ENCODE measurements at regions not wholly inside any gene's neighbourhood (a gene's known extent, or its start where the extent isn't known, plus 50 kb on each side); places are given as distances from the start of the nearest gene placed in this dataset.

- TF ChIP-seq CTCF (conservative IDR thresholded peaks at IDR 0.05): no peak
- Mint-ChIP-seq H3K36me3 (ENCODE audit: low read depth) (no peaks in the 10 kb centered on the region), H3K27ac (ENCODE audit: unreplicated experiment) (no peak overlapping the region), H3K4me3 (no peak overlapping the region), H3K4me1 (no peaks in the 10 kb centered on the region), H3K27me3 (ENCODE audit: low read depth) (no peaks in the 10 kb centered on the region), H3K9me3 (peaks cover 8% of the 10 kb centered on the region)
- no peak for DNase-seq (ENCODE audit: low read depth, low spot score)
Observed at GRCh38 chr12:71038960-71039359, 118.4 kb upstream of the PTPRR start.

- Mint-ChIP-seq H3K4me3 (no peak overlapping the region), H3K36me3 (ENCODE audit: low read depth) (no peaks in the 10 kb centered on the region), H3K9me3 (peaks cover 8% of the 10 kb centered on the region), H3K27ac (ENCODE audit: unreplicated experiment) (no peak overlapping the region), H3K27me3 (ENCODE audit: low read depth) (no peaks in the 10 kb centered on the region), H3K4me1 (no peaks in the 10 kb centered on the region)
- no peak for DNase-seq (ENCODE audit: low read depth, low spot score)
- TF ChIP-seq CTCF (conservative IDR thresholded peaks at IDR 0.05): no peak
Observed at GRCh38 chr12:71036526-71036925, 116.0 kb upstream of the PTPRR start.

- H3K36me3 Mint-ChIP-seq (ENCODE audit: low read depth): no peaks in the 10 kb centered on the region
- no peak for TF ChIP-seq CTCF (conservative IDR thresholded peaks at IDR 0.05)
- peaks cover 3% of the 10 kb centered on the region for H3K9me3 Mint-ChIP-seq
- no peaks in the 10 kb centered on the region for H3K4me1 Mint-ChIP-seq
- no peak for DNase-seq (ENCODE audit: low read depth, low spot score)
- no peak overlapping the region for H3K27ac Mint-ChIP-seq (ENCODE audit: unreplicated experiment)
- H3K4me3 Mint-ChIP-seq: no peak overlapping the region
- H3K27me3 Mint-ChIP-seq (ENCODE audit: low read depth): no peaks in the 10 kb centered on the region
Observed at GRCh38 chr12:71032933-71033332, 112.4 kb upstream of the PTPRR start.

GRCh38 chr12:71029302-71029701 is 108.8 kb upstream of the PTPRR start:
- H3K4me1 Mint-ChIP-seq: no peaks in the 10 kb centered on the region
- DNase-seq (ENCODE audit: low read depth, low spot score): no peak
- no peak overlapping the region for H3K4me3 Mint-ChIP-seq
- H3K36me3 Mint-ChIP-seq (ENCODE audit: low read depth): no peaks in the 10 kb centered on the region
- no peaks in the 10 kb centered on the region for H3K9me3 Mint-ChIP-seq
- H3K27ac Mint-ChIP-seq (ENCODE audit: unreplicated experiment): no peak overlapping the region
- no peak for TF ChIP-seq CTCF (conservative IDR thresholded peaks at IDR 0.05)
- no peaks in the 10 kb centered on the region for H3K27me3 Mint-ChIP-seq (ENCODE audit: low read depth)

GRCh38 chr12:71027856-71028255 is 107.3 kb upstream of the PTPRR start:
- no peaks in the 10 kb centered on the region for H3K36me3 Mint-ChIP-seq (ENCODE audit: low read depth)
- H3K27me3 Mint-ChIP-seq (ENCODE audit: low read depth): no peaks in the 10 kb centered on the region
- H3K27ac Mint-ChIP-seq (ENCODE audit: unreplicated experiment): no peak overlapping the region
- H3K4me3 Mint-ChIP-seq: no peak overlapping the region
- H3K9me3 Mint-ChIP-seq: no peaks in the 10 kb centered on the region
- no peak for DNase-seq (ENCODE audit: low read depth, low spot score)
- no peaks in the 10 kb centered on the region for H3K4me1 Mint-ChIP-seq
- TF ChIP-seq CTCF (conservative IDR thresholded peaks at IDR 0.05): no peak

- H3K4me3 Mint-ChIP-seq: no peak overlapping the region
- no peak overlapping the region for H3K27ac Mint-ChIP-seq (ENCODE audit: unreplicated experiment)
- no peaks in the 10 kb centered on the region for H3K36me3 Mint-ChIP-seq (ENCODE audit: low read depth)
- TF ChIP-seq CTCF (conservative IDR thresholded peaks at IDR 0.05): no peak
- H3K27me3 Mint-ChIP-seq (ENCODE audit: low read depth): no peaks in the 10 kb centered on the region
- no peaks in the 10 kb centered on the region for H3K9me3 Mint-ChIP-seq
- H3K4me1 Mint-ChIP-seq: no peaks in the 10 kb centered on the region
- DNase-seq (ENCODE audit: low read depth, low spot score): no peak
Observed at GRCh38 chr12:71024827-71025226, 104.3 kb upstream of the PTPRR start.
